NCI-H82 treated with DMSO at 0.1 percent for 48 hours (cell line): ENCODE measurements at regions not wholly inside any gene's neighbourhood (a gene's known extent, or its start where the extent isn't known, plus 50 kb on each side); places are given as distances from the start of the nearest gene placed in this dataset.

ENCODE experiments used
- DNase-seq: peaks from one replicate; lab custom pipeline; 2025; ENCODE audit not compliant: unreplicated experiment; lab: John Stamatoyannopoulos, UW

DNA sequence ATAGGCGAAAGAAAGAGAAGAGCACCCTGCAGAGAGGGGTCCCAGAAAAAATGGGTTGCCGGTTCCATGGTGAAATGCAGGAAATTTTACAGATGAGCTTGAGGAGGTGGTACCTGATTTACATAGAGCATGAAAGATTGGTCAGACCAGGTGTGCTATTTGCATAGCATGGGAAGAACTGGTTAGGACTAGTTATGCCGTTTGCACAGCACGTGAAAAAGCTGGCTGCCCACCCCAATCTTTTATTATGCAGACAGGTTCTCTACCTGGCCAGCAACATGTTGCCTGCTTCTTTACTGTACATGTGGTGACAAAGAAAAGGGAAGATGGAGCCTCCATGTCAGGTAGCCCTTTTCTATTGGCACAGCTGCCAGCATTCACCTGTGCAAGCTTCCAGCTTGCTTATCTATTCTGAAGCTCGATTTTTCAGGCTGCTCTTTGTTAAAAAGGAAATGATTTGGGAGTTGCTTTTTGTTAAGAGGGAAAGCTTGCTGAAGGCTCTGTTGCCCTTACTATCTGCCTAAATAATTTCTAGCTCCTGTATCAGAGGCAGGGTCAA is 62.9 kb upstream of the ELK3 start:
- no peak for DNase-seq

DNA sequence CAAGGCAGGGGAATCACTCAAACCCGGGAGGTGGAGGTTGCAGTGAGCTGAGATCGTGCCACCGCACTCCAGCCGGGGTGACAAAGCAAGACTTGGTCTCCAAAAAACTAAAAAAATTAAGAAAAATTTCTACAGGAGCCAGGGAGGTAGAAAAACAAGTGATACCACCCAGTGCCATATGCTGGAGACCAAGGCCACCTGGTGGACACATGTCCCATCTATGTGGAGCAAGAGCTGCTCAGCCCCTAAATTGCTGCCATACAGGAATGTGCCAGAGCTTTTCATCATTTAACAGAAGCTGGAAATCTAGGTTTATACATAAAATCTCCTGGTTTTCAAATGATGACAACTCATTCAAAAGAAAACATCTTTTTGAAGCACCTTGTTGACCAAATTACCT is 61.4 kb upstream of the ELK3 start:
- no peak for DNase-seq

DNA sequence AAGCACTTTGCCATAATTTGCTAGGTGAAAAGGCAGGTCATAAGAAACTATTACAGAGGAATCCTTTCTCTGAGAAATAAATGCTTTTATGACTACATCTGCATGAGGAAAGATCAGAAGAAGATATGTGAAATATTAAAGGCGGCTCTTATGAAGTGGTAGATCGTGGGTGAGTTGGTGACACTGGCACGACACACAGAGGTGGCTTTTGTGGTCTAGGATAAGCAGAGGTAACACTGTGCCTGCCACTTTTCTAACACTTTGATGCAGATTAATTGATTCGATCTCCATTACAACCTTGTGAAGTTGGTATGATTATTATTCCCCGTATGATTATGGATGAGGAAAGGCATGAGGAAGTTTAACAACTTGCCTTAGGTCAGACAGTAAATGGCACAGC is 60.0 kb upstream of the ELK3 start:
- DNase-seq, result no peak

DNA sequence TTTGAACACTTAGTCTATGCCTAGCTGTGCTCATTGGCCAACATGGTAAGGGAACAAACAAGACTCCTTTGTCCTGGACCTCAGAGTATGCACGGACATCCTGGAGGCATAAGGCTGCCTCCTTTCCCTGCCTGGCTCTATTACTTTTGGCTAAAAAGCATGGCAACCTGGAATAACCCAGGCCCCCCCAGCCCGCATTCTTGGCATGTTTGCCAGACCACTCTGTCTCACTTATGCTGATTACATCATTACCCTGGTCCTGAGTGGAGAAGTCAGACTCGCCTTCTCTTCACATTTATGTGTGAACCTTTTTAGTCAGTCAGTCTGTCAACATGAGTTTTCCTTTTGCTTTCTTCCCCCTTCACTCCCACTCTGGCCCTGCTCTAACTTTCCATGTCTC is 58.0 kb upstream of the ELK3 start:
- no peak for DNase-seq

DNA sequence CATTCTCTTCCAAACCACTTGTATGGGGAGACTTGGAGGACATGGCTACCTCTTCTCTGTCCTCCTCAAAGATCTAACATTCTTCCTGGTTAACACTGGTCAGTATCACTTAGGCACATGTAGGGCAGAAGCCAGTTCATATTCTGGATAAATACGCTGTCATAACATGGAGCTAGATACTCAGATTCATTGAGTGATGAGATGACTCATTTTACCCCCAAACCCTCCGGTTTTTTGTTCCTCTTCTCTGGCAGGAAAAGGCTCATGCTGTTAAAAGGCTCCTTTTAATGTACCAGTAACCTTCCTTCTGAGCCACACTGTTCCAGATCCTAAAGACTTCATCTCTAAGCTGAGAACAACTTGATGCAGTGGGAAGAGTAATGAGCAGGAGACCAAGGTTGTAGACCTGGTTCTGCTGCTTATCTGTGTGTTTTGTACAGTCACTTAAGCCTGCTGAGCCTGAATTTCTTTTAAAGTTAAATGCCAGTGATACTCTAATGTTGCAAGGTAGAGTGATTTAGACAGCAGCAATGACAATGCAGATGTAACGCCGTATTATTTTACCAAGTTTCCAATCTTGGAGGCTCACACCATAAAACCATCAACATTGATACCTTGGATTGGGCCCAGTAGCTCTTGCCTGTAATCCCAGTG is 57.3 kb upstream of the ELK3 start:
- no peak for DNase-seq

DNA sequence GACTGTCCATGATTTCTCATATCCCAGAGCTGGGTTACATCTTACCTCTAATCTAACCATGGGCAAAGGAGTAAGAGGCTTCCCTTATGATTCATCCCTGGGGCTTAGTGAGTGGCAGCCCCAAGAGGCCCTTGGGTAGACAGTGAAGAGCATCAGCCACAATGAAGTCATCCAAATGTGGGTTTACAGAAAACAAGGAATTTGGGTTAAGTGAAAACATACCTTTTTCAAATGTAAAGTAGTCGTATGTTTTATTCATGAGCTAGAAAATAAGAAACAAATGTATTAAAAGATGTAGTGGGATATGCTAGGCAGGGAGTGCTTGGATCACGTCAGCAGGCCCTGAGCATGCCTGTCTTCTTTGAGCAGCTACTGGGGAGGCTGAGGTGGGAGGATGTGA is 54.0 kb upstream of the ELK3 start:
- DNase-seq, result no peak

DNA sequence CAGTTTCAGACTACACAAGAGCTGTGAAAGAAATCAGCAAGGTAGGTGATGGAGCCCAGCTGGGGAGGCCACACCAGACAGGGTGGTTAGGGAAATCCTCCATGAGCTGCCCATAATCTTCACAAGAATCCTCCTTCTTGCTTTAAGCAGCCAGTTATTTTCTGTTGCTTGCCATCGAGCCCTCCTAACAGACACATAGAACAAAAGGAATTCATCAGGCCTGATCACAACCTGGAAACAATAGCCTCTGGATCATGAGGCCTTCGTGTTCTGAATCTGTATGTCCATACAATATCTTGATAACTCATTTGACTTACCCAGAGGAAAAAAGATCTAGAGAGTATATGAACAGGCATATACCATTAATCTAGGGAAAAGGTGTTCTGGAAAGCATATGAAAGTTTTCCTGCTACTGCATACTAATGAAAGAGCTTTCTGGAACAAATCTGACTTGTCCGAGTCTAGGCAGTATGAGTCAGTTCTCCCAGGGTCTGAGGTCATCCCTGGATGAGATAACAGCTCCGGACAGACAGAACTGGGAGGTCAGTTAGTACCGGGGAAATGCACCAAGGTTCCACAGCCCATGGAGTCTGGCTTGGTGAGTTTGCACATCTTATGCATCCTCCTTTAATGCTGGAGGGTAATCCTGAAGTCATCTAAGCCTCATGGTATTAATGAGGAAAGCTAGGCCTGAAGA is 52.8 kb upstream of the ELK3 start:
- no peak for DNase-seq

DNA sequence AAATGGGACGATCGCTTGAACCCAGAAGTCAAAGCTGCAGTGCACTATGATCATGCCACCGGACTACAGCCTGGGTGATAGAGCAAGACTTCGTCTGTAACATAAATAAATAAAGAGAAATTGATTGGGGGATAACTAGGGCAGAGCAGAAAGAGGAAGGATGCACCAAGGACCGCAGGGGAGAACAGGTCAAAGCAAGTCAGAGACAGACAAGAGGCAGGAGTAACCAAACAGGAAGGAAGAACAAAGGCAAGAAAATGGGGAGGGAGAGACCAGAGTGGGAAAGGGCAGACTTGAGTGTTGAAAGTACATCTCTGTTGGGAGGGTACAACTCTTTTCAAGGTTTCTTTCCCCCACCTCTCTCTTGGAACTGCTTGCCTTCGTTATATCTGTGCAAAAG is 50.8 kb upstream of the ELK3 start:
- DNase-seq, result no peak

DNA sequence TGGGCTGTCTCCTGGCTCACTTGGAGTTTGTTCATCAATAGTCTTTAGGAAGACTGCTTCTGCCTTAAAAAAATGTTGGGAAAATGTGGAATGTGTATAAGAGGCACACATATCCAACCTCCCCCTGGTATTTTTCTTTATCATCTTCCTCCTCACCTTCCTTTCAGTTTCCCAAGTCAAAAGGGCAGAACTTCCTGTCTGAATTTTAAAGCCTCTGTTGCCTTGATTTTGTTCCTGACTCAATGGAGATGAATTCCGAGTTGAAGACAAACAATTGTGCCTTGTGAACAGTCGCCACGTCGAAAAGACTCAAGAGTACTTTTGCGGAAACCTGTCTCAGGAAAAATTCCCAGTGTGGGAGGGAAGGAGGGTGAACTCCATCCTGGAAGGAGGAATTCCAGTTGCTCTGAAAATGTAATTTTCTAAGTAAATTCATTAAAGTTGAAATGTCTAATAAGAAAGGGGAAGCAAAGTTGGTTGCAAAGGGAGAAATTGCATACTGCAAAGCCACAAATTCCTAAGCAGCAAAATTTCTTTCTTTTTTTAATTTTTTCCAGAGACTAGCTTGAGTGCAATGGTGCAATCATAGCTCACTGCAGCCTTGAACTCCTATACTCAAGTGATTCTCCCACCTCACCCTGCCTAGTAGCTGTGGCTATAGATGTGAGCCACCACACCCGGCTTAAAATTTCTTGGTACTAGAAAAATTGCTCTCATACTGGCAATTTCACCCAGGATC is 50.2 kb upstream of the ELK3 start:
- no peak for DNase-seq
